IMR-90 (cell line): ENCODE measurements at regions not wholly inside any gene's neighbourhood (a gene's known extent, or its start where the extent isn't known, plus 50 kb on each side); places are given as distances from the start of the nearest gene placed in this dataset.

Experiments used
- ATAC-seq: fragments of 200-7000 bp; cut with Tn5 transposase; 2 replicates; pipeline ENCODE4 v1.9.1; 2020; ENCODE audit warnings: low read depth, mild to moderate bottlenecking, moderate library complexity
- BruUV-seq: library from RNA; stranded (reverse); fragments of 400-500 nt; replicated peaks from 2 replicates; lab custom pipeline; 2021; lab: Mats Ljungman, UMichigan
- CTCF ChIA-PET: fragments of 300-600 bp; formaldehyde crosslinking; extraction: SDS; loops from one replicate; lab custom pipeline; 2021; ENCODE audit warnings: antibody characterized with exemption; lab: Yijun Ruan, JAX
- POLR2A ChIA-PET: fragments of 300-600 bp; sonication (Branson Sonifier 250); formaldehyde crosslinking; loops from one replicate; lab custom pipeline; 2022; ENCODE audit warnings: antibody characterized with exemption; ENCODE audit not compliant: unreplicated experiment; lab: Charles Lee
- DNase-seq: peaks from one replicate; pipeline ENCODE4 v3.0.0; 2013
- H2AFZ ChIP-seq: replicated peaks from 2 replicates; pipeline ENCODE3; 2013; ENCODE audit warnings: low read length, mild to moderate bottlenecking; ENCODE audit not compliant: poor library complexity
- H2AK5ac ChIP-seq: 2 replicates; pipeline ENCODE4 v1.6.1; 2013; ENCODE audit warnings: low read depth, low read length, inconsistent platforms
- H2AK9ac ChIP-seq: replicated peaks from 2 replicates; pipeline ENCODE3; 2013; ENCODE audit warnings: mild to moderate bottlenecking, low read depth, low read length, moderate library complexity; ENCODE audit not compliant: poor library complexity
- H2BK120ac ChIP-seq: 2 replicates; pipeline ENCODE4 v1.6.1; 2013; ENCODE audit warnings: low read depth, low read length, inconsistent platforms
- H2BK15ac ChIP-seq: 3 replicates; pipeline ENCODE4 v1.6.1; 2013; ENCODE audit warnings: low read depth, low read length, inconsistent platforms
- H2BK20ac ChIP-seq: 2 replicates; pipeline ENCODE4 v1.6.1; 2013; ENCODE audit warnings: low read depth, mild to moderate bottlenecking, inconsistent platforms, low read length, moderate library complexity
- H2BK5ac ChIP-seq: 2 replicates; pipeline ENCODE4 v1.6.1; 2013; ENCODE audit warnings: mild to moderate bottlenecking, low read depth, low read length, inconsistent platforms; ENCODE audit not compliant: poor library complexity, severe bottlenecking
- H3K14ac ChIP-seq: replicated peaks from 2 replicates; pipeline ENCODE4 v1.6.1; 2013; ENCODE audit warnings: low read depth, low read length, inconsistent platforms
- H3K18ac ChIP-seq: 2 replicates; pipeline ENCODE4 v1.6.1; 2013; ENCODE audit warnings: low read depth, low read length, control low read depth
- H3K23ac ChIP-seq: 2 replicates; pipeline ENCODE4 v1.6.1; 2013; ENCODE audit warnings: low read depth, low read length, inconsistent platforms
- H3K27ac ChIP-seq: 2 replicates; pipeline ENCODE4 v1.5.1; 2013; ENCODE audit warnings: mild to moderate bottlenecking, control low read depth, low read length; ENCODE audit not compliant: insufficient read depth
- H3K27me3 ChIP-seq: 2 replicates; pipeline ENCODE4 v1.6.1; 2013; ENCODE audit warnings: low read length; ENCODE audit not compliant: control insufficient read depth, insufficient read depth
- H3K36me3 ChIP-seq: 2 replicates; pipeline ENCODE4 v1.6.1; 2013; ENCODE audit warnings: low read length, mixed read lengths; ENCODE audit not compliant: control insufficient read depth, insufficient read depth
- H3K4ac ChIP-seq: 2 replicates; pipeline ENCODE4 v1.6.1; 2013; ENCODE audit warnings: low read depth, low read length, inconsistent platforms
- H3K4me1 ChIP-seq: 2 replicates; pipeline ENCODE4 v1.6.1; 2013; ENCODE audit warnings: low read length, mixed read lengths; ENCODE audit not compliant: control insufficient read depth, insufficient read depth
- H3K4me2 ChIP-seq: 2 replicates; pipeline ENCODE4 v1.6.1; 2013; ENCODE audit warnings: low read depth, mild to moderate bottlenecking, control low read depth, low read length, moderate library complexity
- H3K4me3 ChIP-seq: 2 replicates; pipeline ENCODE4 v1.5.1; 2013; ENCODE audit warnings: low read depth, mild to moderate bottlenecking, control low read depth, low read length, moderate library complexity; ENCODE audit not compliant: insufficient read depth
- H3K56ac ChIP-seq: 2 replicates; pipeline ENCODE4 v1.6.1; 2013; ENCODE audit warnings: low read length, inconsistent platforms; ENCODE audit not compliant: insufficient read depth; ENCODE audit errors: extremely low read depth
- H3K79me1 ChIP-seq, 2 experiments: 2 replicates each; pipeline ENCODE4 v1.6.1; 2013; ENCODE audit warnings: low read length in 2 of 2, inconsistent platforms in 1 of 2, low read depth in 1 of 2
- H3K9ac ChIP-seq: 2 replicates; pipeline ENCODE4 v1.6.1; 2013; ENCODE audit warnings: low read depth, low read length, control low read depth
- H3K9me1 ChIP-seq: 2 replicates; pipeline ENCODE4 v1.6.1; 2013; ENCODE audit warnings: low read length, inconsistent platforms; ENCODE audit not compliant: insufficient read depth
- H3K9me3 ChIP-seq: 2 replicates; pipeline ENCODE4 v1.6.1; 2013; ENCODE audit warnings: low read length; ENCODE audit not compliant: control insufficient read depth, insufficient read depth
- H4K20me1 ChIP-seq: 2 replicates; pipeline ENCODE4 v1.6.1; 2013; ENCODE audit warnings: low read length, inconsistent platforms; ENCODE audit not compliant: insufficient read depth
- H4K5ac ChIP-seq: 2 replicates; pipeline ENCODE4 v1.6.1; 2013; ENCODE audit warnings: mild to moderate bottlenecking, low read depth, low read length, control low read depth
- H4K8ac ChIP-seq, 2 experiments: 2 replicates each; pipeline ENCODE4 v1.6.1; 2013; ENCODE audit warnings: low read depth in 2 of 2, low read length in 2 of 2, control low read depth in 1 of 2, inconsistent platforms in 1 of 2
- H4K91ac ChIP-seq: 2 replicates; pipeline ENCODE4 v1.6.1; 2013; ENCODE audit warnings: low read depth, low read length, inconsistent platforms; ENCODE audit not compliant: insufficient read depth
- BHLHE40 ChIP-seq: fragments of 150-350 bp; IDR thresholded peaks from 2 replicates; pipeline ENCODE4 v1.6.1; 2016; ENCODE audit warnings: mild to moderate bottlenecking, low read depth, low read length
- CEBPB ChIP-seq: IDR thresholded peaks from 2 replicates; pipeline ENCODE4 v1.6.1; 2012; ENCODE audit warnings: low read depth, low read length, improper control_type of control experiment
- CHD1 ChIP-seq: IDR thresholded peaks from 2 replicates; pipeline ENCODE4 v1.6.1; 2012; ENCODE audit warnings: low read depth, low read length, improper control_type of control experiment
- FOS ChIP-seq: fragments of 150-350 bp; IDR thresholded peaks from 2 replicates; pipeline ENCODE4 v1.6.1; 2016; ENCODE audit warnings: low read depth, low read length
- MAFK ChIP-seq: IDR thresholded peaks from 2 replicates; pipeline ENCODE4 v1.6.1; 2012; ENCODE audit warnings: low read depth, low read length, improper control_type of control experiment
- MAZ ChIP-seq: IDR thresholded peaks from 2 replicates; pipeline ENCODE4 v1.6.1; 2012; ENCODE audit warnings: low read depth, mild to moderate bottlenecking, low read length, improper control_type of control experiment, moderate library complexity, borderline replicate concordance
- MXI1 ChIP-seq: IDR thresholded peaks from 2 replicates; pipeline ENCODE4 v1.6.1; 2012; ENCODE audit warnings: low read depth, mild to moderate bottlenecking, low read length, moderate library complexity, borderline replicate concordance
- NFE2L2 ChIP-seq: fragments of 150-350 bp; IDR thresholded peaks from 2 replicates; pipeline ENCODE4 v1.6.1; 2016; ENCODE audit warnings: low read depth, mild to moderate bottlenecking, low read length
- POLR2A ChIP-seq: IDR thresholded peaks from 2 replicates; pipeline ENCODE4 v1.6.1; 2012; ENCODE audit warnings: mild to moderate bottlenecking, low read depth, low read length
- RAD21 ChIP-seq: IDR thresholded peaks from 2 replicates; pipeline ENCODE4 v1.6.1; 2012; ENCODE audit warnings: low read length, improper control_type of control experiment
- RCOR1 ChIP-seq: IDR thresholded peaks from 2 replicates; pipeline ENCODE4 v1.6.1; 2012; ENCODE audit warnings: mild to moderate bottlenecking, low read length, improper control_type of control experiment; ENCODE audit not compliant: insufficient replicate concordance
- RFX5 ChIP-seq: IDR thresholded peaks from 2 replicates; pipeline ENCODE4 v1.8.0; 2012; ENCODE audit warnings: low read depth, mild to moderate bottlenecking, low read length, moderate library complexity
- SMC3 ChIP-seq: fragments of 150-350 bp; IDR thresholded peaks from 2 replicates; pipeline ENCODE4 v1.6.1; 2016; ENCODE audit warnings: low read depth, mild to moderate bottlenecking, antibody characterized with exemption, low read length, moderate library complexity
- WGBS, 2 experiments: methylation state at CpG; one replicate each; pipeline versions ENCODE4 v1.1.5 to v1.1.7; 2013; ENCODE audit warnings: missing lambda C conversion rate in 2 of 2; ENCODE audit not compliant: insufficient read length in 1 of 2; ENCODE audit errors: extremely low coverage in 2 of 2; 5-methylcytosine and 5-hydroxymethylcytosine counted together
- dilution Hi-C: fragments of 300-500 bp; cut with HindIII; formaldehyde crosslinking; loops from one replicate; pipeline ENCODE4 v1.14.3; 2018; ENCODE audit warnings: low sequenced_read_pairs; ENCODE audit not compliant: unreplicated experiment
- in situ Hi-C: fragments of 300-500 bp; cut with MboI; formaldehyde crosslinking; loops from 3 replicates; pipeline ENCODE4 v1.14.3; 2019; ENCODE audit warnings: low sequenced_read_pairs, inconsistent platforms, mixed read lengths
- intact Hi-C: fragments of 100-400 bp; cut with micrococcal nuclease; formaldehyde crosslinking; loops from 2 replicates; pipeline ENCODE4 v1.10.0; 2022
- TF ChIP-seq, protein P1 (sequence below): fragments of 150-350 bp; IDR thresholded peaks from 2 replicates; pipeline ENCODE4 v1.6.1; 2017; ENCODE audit warnings: mild to moderate bottlenecking, antibody characterized with exemption, low read length, low read depth
- TF ChIP-seq, protein P2 (sequence below): fragments of 150-350 bp; IDR thresholded peaks from 2 replicates; pipeline ENCODE4 v1.6.1; 2016; ENCODE audit warnings: low read depth, mild to moderate bottlenecking, low read length, moderate library complexity, borderline replicate concordance
- TF ChIP-seq, protein P3 (sequence below): conservative IDR thresholded peaks from 2 replicates; pipeline ENCODE4 v1.5.1; 2012; ENCODE audit warnings: mild to moderate bottlenecking, low read depth, low read length, improper control_type of control experiment

DNA sequence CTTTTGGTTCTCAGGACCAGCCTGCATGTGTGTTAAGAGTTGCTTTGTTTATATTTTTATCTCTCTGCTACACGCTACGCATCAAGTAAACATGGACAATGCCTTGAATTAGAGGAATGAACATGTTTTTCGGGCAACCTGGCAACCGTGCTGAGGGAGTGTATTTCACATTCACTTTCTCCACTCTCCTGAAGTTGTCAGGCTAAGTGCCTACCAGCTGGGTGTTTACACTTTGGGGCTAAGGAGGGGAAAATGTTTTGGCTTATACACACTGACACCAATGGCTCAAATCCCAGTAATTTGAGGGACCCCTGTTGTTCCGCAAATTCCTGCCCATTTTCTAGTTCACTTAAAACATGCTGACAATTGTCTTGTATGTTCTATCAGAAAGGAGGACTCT, 141.5 kb upstream of the PDE7B start:
- H2BK20ac ChIP-seq = no peak overlapping the region
- no peak overlapping the region for H3K23ac ChIP-seq
- no peak overlapping the region for H4K5ac ChIP-seq
- dilution Hi-C loops = no loop called here
- BruUV-seq = no TSS peak
- no peak for TF ChIP-seq RCOR1
- TF ChIP-seq RFX5 = no peak
- TF ChIP-seq, protein P1, sequence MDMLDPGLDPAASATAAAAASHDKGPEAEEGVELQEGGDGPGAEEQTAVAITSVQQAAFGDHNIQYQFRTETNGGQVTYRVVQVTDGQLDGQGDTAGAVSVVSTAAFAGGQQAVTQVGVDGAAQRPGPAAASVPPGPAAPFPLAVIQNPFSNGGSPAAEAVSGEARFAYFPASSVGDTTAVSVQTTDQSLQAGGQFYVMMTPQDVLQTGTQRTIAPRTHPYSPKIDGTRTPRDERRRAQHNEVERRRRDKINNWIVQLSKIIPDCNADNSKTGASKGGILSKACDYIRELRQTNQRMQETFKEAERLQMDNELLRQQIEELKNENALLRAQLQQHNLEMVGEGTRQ = no peak
- no peak for TF ChIP-seq FOS
- TF ChIP-seq RAD21 = no peak
- no peak for TF ChIP-seq NFE2L2
- TF ChIP-seq, protein P2, sequence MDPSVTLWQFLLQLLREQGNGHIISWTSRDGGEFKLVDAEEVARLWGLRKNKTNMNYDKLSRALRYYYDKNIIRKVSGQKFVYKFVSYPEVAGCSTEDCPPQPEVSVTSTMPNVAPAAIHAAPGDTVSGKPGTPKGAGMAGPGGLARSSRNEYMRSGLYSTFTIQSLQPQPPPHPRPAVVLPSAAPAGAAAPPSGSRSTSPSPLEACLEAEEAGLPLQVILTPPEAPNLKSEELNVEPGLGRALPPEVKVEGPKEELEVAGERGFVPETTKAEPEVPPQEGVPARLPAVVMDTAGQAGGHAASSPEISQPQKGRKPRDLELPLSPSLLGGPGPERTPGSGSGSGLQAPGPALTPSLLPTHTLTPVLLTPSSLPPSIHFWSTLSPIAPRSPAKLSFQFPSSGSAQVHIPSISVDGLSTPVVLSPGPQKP = no peak
- no peak for TF ChIP-seq SMC3
- TF ChIP-seq CHD1 = no peak
- TF ChIP-seq MAZ = no peak
- no peak for TF ChIP-seq BHLHE40
- TF ChIP-seq MAFK = no peak
- no peak for TF ChIP-seq MXI1
- TF ChIP-seq POLR2A = no peak
- no peak for TF ChIP-seq CEBPB
- TF ChIP-seq, protein P3, sequence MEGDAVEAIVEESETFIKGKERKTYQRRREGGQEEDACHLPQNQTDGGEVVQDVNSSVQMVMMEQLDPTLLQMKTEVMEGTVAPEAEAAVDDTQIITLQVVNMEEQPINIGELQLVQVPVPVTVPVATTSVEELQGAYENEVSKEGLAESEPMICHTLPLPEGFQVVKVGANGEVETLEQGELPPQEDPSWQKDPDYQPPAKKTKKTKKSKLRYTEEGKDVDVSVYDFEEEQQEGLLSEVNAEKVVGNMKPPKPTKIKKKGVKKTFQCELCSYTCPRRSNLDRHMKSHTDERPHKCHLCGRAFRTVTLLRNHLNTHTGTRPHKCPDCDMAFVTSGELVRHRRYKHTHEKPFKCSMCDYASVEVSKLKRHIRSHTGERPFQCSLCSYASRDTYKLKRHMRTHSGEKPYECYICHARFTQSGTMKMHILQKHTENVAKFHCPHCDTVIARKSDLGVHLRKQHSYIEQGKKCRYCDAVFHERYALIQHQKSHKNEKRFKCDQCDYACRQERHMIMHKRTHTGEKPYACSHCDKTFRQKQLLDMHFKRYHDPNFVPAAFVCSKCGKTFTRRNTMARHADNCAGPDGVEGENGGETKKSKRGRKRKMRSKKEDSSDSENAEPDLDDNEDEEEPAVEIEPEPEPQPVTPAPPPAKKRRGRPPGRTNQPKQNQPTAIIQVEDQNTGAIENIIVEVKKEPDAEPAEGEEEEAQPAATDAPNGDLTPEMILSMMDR = no peak
- H2BK15ac ChIP-seq = no peak overlapping the region
- H2AFZ ChIP-seq = peak overlapping the region; percentile 61
- no peak overlapping the region for H3K14ac ChIP-seq
- DNase-seq = no peak
- no peak overlapping the region for H3K4me3 ChIP-seq
- H3K9me3 ChIP-seq = no peaks in the 10 kb centered on the region
- no peak overlapping the region for H3K4ac ChIP-seq
- intact Hi-C loops = no loop called here
- H3K79me1 ChIP-seq = no peaks in the 10 kb centered on the region
- H2BK120ac ChIP-seq = no peak overlapping the region
- CTCF ChIA-PET = no interaction called here
- no peak overlapping the region for H3K9ac ChIP-seq
- 0 out of 2 replicates have a peak, but pooled peaks cover 3% of the 10 kb centered on the region for H3K9me1 ChIP-seq
- POLR2A ChIA-PET = no interaction called here
- H4K20me1 ChIP-seq = no peaks in the 10 kb centered on the region
- no CpG with 5 or more reads among the region's 5 CpGs for WGBS, 2 experiments
- no peaks in the 10 kb centered on the region for H3K36me3 ChIP-seq
- H3K18ac ChIP-seq = no peak overlapping the region
- H3K27me3 ChIP-seq = no peaks in the 10 kb centered on the region
- in situ Hi-C loops = no loop called here
- H4K91ac ChIP-seq = no peak overlapping the region
- no peak overlapping the region for H2BK5ac ChIP-seq
- no peak overlapping the region for H3K56ac ChIP-seq
- ATAC-seq = no peak
- no peaks in the 10 kb centered on the region for H3K4me1 ChIP-seq
- H2AK5ac ChIP-seq = no peak overlapping the region
- H3K4me2 ChIP-seq = no peak overlapping the region
- H3K27ac ChIP-seq = no peak overlapping the region
- H2AK9ac ChIP-seq = no peak overlapping the region
- H4K8ac ChIP-seq = no peak overlapping the region
